Spleen (tissue), 7 donors: ENCODE measurements at regions not wholly inside any gene's neighbourhood (a gene's known extent, or its start where the extent isn't known, plus 50 kb on each side); places are given as distances from the start of the nearest gene placed in this dataset.

Experiments
- CTCF ChIP-seq, 11 experiments: fragments of 200-600 bp in 7 of 11; fragments of 450-650 bp in 4 of 11; sonication (generic) in 4 of 11; IDR thresholded peaks in 8 of 11; conservative IDR thresholded peaks in 3 of 11; 1 replicate in 7 of 11; 2 replicates in 4 of 11; pipeline versions ENCODE4 v1.4.0 to v1.8.0; 2016 to 2021; ENCODE audit warnings: antibody characterized with exemption in 11 of 11, inconsistent platforms in 4 of 11, mild to moderate bottlenecking in 1 of 11
- POLR2A ChIP-seq, 3 donors: fragments of 450-650 bp; IDR thresholded peaks; one replicate each; pipeline ENCODE4 v1.5.1; 2017; ENCODE audit warnings: antibody characterized with exemption in 3 of 3, mild to moderate bottlenecking in 1 of 3
- POLR2AphosphoS5 ChIP-seq, 3 donors: sonication (generic); formaldehyde crosslinking; IDR thresholded peaks; one replicate each; pipeline ENCODE4 v1.5.1; 2017; ENCODE audit warnings: antibody characterized with exemption in 3 of 3
- donor health status: DM: no; HTN: no; CAD: no; lungs with moderate emphysema.
- donor health status: DM: no; HTN: no; CAD: no.
- donor health status: DM: no; HTN: no; CAD: no.

GRCh38 chr6:170127151-170127550 lies 163.7 kb downstream of the DLL1 start:
- no peak for TF ChIP-seq CTCF (IDR thresholded peaks at IDR 0.05 in 8 of 11, conservative IDR thresholded peaks at IDR 0.05 in 3 of 11)
- TF ChIP-seq POLR2A (IDR thresholded peaks at IDR 0.05): no peak
- no peak for TF ChIP-seq POLR2AphosphoS5 (IDR thresholded peaks at IDR 0.05)
